ENCODE measurements at regions not wholly inside any gene's neighbourhood (a gene's known extent, or its start where the extent isn't known, plus 50 kb on each side); places are given as distances from the start of the nearest gene placed in this dataset.

- in situ Hi-C loops (cut with HindIII; ENCODE audit: low pct_ligation_motif_present, low pct_unique_long_range_greater_than_20kb, low sequenced_read_pairs) = no loop called here
- DNase-seq = no peak
Observed at GRCh38 chr17:71232801-71233559, 887.8 kb upstream of the SOX9 start.

DNA sequence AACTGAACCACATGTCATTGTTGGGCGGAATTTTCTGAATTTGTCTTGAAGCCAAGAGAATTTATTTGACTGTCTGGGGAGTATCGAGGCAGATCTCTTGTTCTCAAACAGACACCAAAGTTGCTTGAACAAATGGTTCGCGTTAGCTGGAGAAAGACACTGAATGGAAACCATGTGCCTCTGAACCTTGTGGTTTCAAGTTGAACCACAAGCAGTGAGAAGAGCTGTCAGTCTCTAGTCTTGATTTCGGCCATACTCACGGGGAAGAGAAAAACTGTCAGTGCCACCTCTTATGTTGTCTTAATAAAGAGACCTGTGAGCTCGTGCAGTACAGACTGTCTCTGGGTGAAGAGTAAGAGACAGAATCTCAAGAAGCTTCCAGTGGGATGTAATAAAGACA is 886.5 kb upstream of the SOX9 start:
- in situ Hi-C loops (cut with HindIII; ENCODE audit: low pct_ligation_motif_present, low pct_unique_long_range_greater_than_20kb, low sequenced_read_pairs) = no loop called here
- no peak for DNase-seq

GRCh38 chr17:71237903-71238538 is 882.8 kb upstream of the SOX9 start:
- in situ Hi-C loops (cut with HindIII; ENCODE audit: low pct_ligation_motif_present, low pct_unique_long_range_greater_than_20kb, low sequenced_read_pairs) = no loop called here
- DNase-seq = peak; percentile 36

DNA sequence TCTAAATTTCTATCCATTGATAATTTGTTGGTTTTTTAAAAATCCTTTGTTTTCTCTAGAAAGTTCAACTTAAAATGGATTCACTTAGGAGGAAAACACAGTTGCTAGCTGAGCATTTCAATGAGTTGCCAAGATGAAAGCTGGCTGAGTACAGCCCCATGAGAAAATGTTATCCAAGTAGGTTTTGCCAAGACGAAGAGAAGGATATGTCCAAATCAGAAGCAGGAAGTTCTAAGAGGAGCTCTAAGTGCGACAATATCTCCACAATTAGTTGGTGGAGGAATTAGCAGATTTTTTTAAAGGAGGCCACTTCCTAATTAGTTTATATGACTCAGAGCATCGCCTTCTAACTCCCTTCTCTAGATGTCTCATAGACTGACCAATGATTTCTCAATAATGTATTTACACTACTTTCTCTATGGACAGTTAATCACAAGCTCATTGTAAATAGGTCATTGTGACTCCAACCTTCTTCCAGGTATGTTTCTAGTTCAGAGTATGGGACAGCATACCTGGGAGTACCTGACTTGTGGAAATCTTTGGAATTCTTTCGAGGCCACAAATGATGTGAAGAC is 873.3 kb upstream of the SOX9 start:
- no peak for DNase-seq
- in situ Hi-C loops (cut with HindIII; ENCODE audit: low pct_ligation_motif_present, low pct_unique_long_range_greater_than_20kb, low sequenced_read_pairs) = no loop called here

- in situ Hi-C loops (cut with HindIII; ENCODE audit: low pct_ligation_motif_present, low pct_unique_long_range_greater_than_20kb, low sequenced_read_pairs) = no loop called here
- no peak for DNase-seq
Observed at GRCh38 chr17:71251276-71251675, 869.5 kb upstream of the SOX9 start.

- in situ Hi-C loops (cut with HindIII; ENCODE audit: low pct_ligation_motif_present, low pct_unique_long_range_greater_than_20kb, low sequenced_read_pairs) = no loop called here
- no peak for DNase-seq
Observed at GRCh38 chr17:71251951-71252350, 868.9 kb upstream of the SOX9 start.

DNA sequence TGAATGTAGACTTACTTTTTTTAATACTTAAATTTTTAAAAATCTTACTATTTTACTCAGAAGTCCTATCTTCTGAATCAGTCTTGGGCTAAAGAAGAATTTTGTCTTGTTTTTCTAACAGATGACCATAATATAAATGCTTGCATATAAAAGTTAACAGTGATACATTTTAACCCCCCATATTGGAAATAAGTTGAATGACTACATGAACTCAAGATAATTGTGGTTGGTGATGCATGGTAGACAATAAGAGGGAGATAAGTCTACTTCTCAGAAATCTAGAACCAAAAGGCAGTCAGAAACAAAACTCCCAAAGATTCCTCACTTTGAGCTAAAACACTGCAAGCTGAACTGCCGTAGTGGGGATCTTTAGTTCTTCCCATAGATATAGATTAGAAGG is 868.4 kb upstream of the SOX9 start:
- DNase-seq = no peak
- in situ Hi-C loops (cut with HindIII; ENCODE audit: low pct_ligation_motif_present, low pct_unique_long_range_greater_than_20kb, low sequenced_read_pairs) = no loop called here

- in situ Hi-C loops (cut with HindIII; ENCODE audit: low pct_ligation_motif_present, low pct_unique_long_range_greater_than_20kb, low sequenced_read_pairs) = no loop called here
- no peak for DNase-seq
Observed at GRCh38 chr17:71257096-71257495, 863.7 kb upstream of the SOX9 start.

DNA sequence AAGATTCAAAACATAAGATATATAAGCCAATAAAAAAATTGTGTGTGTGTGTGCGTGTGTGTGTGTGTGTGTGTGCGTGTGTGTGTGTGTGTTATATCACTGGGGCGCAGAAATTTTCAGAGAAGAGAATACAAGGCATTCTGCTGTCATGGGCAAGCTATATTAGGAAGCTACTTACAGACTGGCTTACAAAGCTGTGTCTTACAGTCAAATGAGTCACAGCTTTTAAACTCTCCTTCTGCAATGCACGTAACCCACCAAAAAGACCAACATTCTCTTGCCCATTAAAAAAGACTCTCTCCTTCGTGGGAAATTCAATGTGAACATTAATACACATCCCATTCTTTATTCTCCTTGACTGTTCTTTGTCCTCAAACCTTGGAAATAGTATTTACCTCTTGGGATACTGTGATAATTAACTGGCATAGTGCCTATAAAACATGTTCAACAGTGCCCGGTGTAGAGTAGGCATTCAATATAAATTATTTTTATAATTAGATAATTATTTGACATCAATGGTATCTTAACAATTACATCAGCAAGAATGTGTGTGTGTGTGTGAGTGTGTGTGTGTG is 860.4 kb upstream of the SOX9 start:
- DNase-seq = no peak
- in situ Hi-C loops (cut with HindIII; ENCODE audit: low pct_ligation_motif_present, low pct_unique_long_range_greater_than_20kb, low sequenced_read_pairs) = no loop called here

DNA sequence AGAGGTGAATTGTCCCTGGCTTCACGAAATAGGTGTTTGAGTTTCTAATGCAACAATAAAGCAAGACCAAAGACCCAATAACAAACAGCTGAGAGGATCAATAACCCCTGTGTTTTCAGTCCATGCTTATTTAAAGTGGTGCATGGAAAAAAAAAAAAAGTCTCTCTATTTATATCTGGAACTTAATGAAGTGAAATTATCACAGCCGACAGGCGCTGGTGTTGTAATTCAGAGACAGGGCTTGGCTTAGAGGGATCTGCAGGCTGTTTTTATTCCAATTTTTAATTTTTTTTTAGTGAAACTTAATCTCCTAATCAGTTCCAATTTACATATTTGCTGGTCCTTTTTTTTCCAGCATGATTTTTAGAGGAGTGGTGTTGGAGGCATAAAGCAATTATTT is 858.2 kb upstream of the SOX9 start:
- DNase-seq = no peak
- in situ Hi-C loops (cut with HindIII; ENCODE audit: low pct_ligation_motif_present, low pct_unique_long_range_greater_than_20kb, low sequenced_read_pairs) = no loop called here

DNA sequence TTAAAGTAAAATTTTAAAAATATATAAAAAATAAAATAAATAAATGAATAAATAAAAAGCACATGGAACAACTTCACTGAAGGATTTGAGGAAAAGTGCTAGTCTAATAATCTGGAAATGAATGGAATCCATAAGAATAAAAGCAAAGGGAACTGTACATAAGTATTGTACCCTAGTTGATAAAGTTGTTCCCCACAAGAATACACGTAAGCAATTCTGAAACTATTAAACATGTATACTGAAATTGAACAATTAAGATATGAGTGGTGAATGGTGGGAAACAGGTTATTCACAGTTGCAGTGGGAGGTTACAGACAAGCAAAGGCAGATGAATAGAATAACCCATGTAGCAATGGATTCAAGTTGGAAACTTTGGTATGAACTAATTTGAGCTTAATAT is 853.2 kb upstream of the SOX9 start:
- in situ Hi-C loops (cut with HindIII; ENCODE audit: low pct_ligation_motif_present, low pct_unique_long_range_greater_than_20kb, low sequenced_read_pairs) = no loop called here
- DNase-seq = no peak

- in situ Hi-C loops (cut with HindIII; ENCODE audit: low pct_ligation_motif_present, low pct_unique_long_range_greater_than_20kb, low sequenced_read_pairs) = no loop called here
Observed at GRCh38 chr17:71269201-71269600, 851.6 kb upstream of the SOX9 start.

GRCh38 chr17:71273441-71273840 is 847.4 kb upstream of the SOX9 start:
- no peak for DNase-seq
- in situ Hi-C loops (cut with HindIII; ENCODE audit: low pct_ligation_motif_present, low pct_unique_long_range_greater_than_20kb, low sequenced_read_pairs) = no loop called here

More at GRCh38 chr17:71269201-71269600, 851.6 kb upstream of the SOX9 start:
- DNase-seq = no peak

DNA sequence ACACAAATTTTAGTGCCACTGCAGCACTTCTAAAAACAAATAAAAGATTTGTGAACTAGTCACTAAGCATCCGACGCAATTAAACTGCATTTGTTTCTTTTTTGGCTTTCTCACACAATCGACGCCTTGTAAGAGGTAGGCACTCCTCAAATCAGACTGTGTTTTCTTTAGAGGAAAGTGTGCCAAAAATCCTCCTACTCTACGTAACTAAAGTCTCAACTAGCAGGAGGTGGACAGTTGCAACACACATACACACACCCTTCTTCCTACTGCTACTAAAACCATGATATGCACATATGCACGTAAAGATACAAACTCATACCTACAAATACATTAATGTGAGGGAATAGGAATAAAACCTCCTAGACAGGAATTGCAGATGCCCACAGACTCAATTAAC is 844.7 kb upstream of the SOX9 start:
- DNase-seq = no peak
- in situ Hi-C loops (cut with HindIII; ENCODE audit: low pct_ligation_motif_present, low pct_unique_long_range_greater_than_20kb, low sequenced_read_pairs) = no loop called here

- DNase-seq = no peak
- in situ Hi-C loops (cut with HindIII; ENCODE audit: low pct_ligation_motif_present, low pct_unique_long_range_greater_than_20kb, low sequenced_read_pairs) = no loop called here
Observed at GRCh38 chr17:71283486-71283885, 837.3 kb upstream of the SOX9 start.

DNA sequence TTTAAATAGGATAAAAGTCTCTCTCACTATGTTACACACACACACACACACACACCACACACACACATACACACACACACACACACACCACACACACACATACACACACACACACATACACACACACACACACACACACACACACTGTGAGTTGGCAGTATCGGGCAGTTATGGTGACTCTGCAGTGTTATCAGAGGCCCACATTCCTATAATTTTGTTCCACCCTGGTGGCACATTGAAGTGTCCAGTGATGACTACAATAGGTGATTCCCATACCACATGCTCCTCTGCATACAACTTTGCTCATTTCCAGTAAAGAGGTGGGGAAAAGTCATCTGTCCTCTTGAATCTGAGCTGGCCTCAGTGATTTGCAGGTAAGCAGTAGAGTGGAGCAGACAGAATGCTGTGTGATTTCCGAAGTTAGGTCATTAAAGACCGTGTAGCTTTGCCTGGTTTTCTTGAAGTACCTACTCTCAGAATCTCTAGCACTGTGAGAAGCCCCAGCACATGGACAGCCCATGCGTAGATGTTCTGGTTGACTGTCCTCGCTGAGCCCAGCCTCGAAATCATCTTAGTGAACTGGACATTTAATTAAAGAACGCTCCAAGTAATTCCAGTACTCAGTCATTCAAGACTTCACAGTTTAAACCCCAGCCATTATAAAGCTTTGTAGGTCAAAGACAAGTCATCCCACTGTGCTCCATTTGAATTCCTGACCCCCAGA is 836.6 kb upstream of the SOX9 start:
- in situ Hi-C loops (cut with HindIII; ENCODE audit: low pct_ligation_motif_present, low pct_unique_long_range_greater_than_20kb, low sequenced_read_pairs) = no loop called here
- no peak for DNase-seq

DNA sequence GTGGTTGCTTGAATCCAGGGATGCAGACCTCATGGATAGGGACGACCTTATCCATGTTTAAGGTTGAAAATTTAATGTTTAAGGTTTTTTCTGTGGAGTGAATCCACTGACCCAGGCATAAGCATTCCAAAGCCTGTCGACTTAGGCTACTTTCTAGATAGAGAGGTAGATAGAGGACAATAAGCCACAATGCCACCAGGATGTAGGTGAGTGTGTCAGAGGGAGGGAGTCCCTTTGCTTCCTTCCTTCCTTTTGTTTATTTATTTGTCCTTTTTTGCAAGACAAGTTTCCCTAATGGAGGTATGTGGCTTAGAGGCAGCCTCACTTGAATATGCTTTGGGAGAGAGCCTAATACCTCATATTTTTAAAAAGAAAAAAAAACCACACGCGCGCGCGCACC is 834.2 kb upstream of the SOX9 start:
- in situ Hi-C loops (cut with HindIII; ENCODE audit: low pct_ligation_motif_present, low pct_unique_long_range_greater_than_20kb, low sequenced_read_pairs) = no loop called here
- DNase-seq = no peak

GRCh38 chr17:71287071-71287823 is 833.6 kb upstream of the SOX9 start:
- DNase-seq = no peak
- in situ Hi-C loops (cut with HindIII; ENCODE audit: low pct_ligation_motif_present, low pct_unique_long_range_greater_than_20kb, low sequenced_read_pairs) = no loop called here
